SK-N-SH treated with all-trans-retinoic acid at 6 μM for 48 hours (cell line): ENCODE measurements at regions not wholly inside any gene's neighbourhood (a gene's known extent, or its start where the extent isn't known, plus 50 kb on each side); places are given as distances from the start of the nearest gene placed in this dataset.
"Not testable (repeated sequence)": the region's sequence is repeated elsewhere in the genome, so short reads cannot be mapped to it uniquely, and the experiment has no call there.

Experiments used
- ARNTL ChIP-seq: fragments of 450-650 bp; formaldehyde crosslinking; IDR thresholded peaks from 2 replicates; pipeline ENCODE4 v1.5.0; 2020; ENCODE audit warnings: low read depth, mild to moderate bottlenecking, moderate library complexity, borderline replicate concordance
- BACH2 ChIP-seq: fragments of 250-450 bp; sonication (Bioruptor Pico); IDR thresholded peaks from 2 replicates; pipeline ENCODE4 v1.9.0; 2021; ENCODE audit warnings: mild to moderate bottlenecking, borderline replicate concordance
- CREB5 ChIP-seq: fragments of 250-450 bp; sonication (Bioruptor Pico); IDR thresholded peaks from 2 replicates; pipeline ENCODE4 v1.5.1; 2020; ENCODE audit warnings: low read depth, mild to moderate bottlenecking, moderate library complexity
- CSDC2 ChIP-seq: fragments of 250-450 bp; sonication (Bioruptor Pico); IDR thresholded peaks from 2 replicates; pipeline ENCODE4 v1.5.0; 2020; ENCODE audit warnings: mild to moderate bottlenecking, moderate library complexity
- ESRRG ChIP-seq: fragments of 250-450 bp; sonication (Bioruptor Pico); IDR thresholded peaks from 2 replicates; pipeline ENCODE4 v1.6.1; 2021; ENCODE audit warnings: mild to moderate bottlenecking
- GLIS3 ChIP-seq: fragments of 250-450 bp; sonication (Bioruptor Pico); IDR thresholded peaks from 2 replicates; pipeline ENCODE4 v1.5.0; 2020; ENCODE audit warnings: mild to moderate bottlenecking, moderate library complexity
- ISL1 ChIP-seq: fragments of 250-450 bp; sonication (Bioruptor Pico); IDR thresholded peaks from 2 replicates; pipeline ENCODE4 v2.1.2; 2022; ENCODE audit warnings: mild to moderate bottlenecking, moderate library complexity
- POU6F1 ChIP-seq: fragments of 250-450 bp; sonication (Bioruptor Pico); IDR thresholded peaks from 2 replicates; pipeline ENCODE4 v1.8.0; 2021; ENCODE audit warnings: low read depth, mild to moderate bottlenecking, moderate library complexity, borderline replicate concordance
- RARB ChIP-seq: fragments of 250-450 bp; sonication (Bioruptor Pico); IDR thresholded peaks from 2 replicates; pipeline ENCODE4 v1.8.0; 2021; ENCODE audit warnings: mild to moderate bottlenecking, moderate library complexity
- TCF4 ChIP-seq: fragments of 250-450 bp; sonication (Bioruptor Pico); IDR thresholded peaks from 2 replicates; pipeline ENCODE4 v1.8.0; 2021; ENCODE audit warnings: mild to moderate bottlenecking, moderate library complexity, borderline replicate concordance
- ZC3H10 ChIP-seq: fragments of 250-450 bp; sonication (Bioruptor Pico); IDR thresholded peaks from 2 replicates; pipeline ENCODE4 v1.5.1; 2021; ENCODE audit warnings: mild to moderate bottlenecking, moderate library complexity
- ZFP3 ChIP-seq: fragments of 250-450 bp; sonication (Bioruptor Pico); IDR thresholded peaks from 2 replicates; pipeline ENCODE4 v1.5.0; 2020; ENCODE audit warnings: mild to moderate bottlenecking, moderate library complexity
- ZFP30 ChIP-seq: fragments of 450-650 bp; formaldehyde crosslinking; IDR thresholded peaks from 2 replicates; pipeline ENCODE4 v1.5.0; 2022; ENCODE audit warnings: mild to moderate bottlenecking, moderate library complexity
- TF ChIP-seq, protein P1 (sequence below): fragments of 250-450 bp; sonication (Bioruptor Pico); IDR thresholded peaks from 2 replicates; pipeline ENCODE4 v1.8.0; 2020; ENCODE audit warnings: mild to moderate bottlenecking, moderate library complexity, borderline replicate concordance

DNA sequence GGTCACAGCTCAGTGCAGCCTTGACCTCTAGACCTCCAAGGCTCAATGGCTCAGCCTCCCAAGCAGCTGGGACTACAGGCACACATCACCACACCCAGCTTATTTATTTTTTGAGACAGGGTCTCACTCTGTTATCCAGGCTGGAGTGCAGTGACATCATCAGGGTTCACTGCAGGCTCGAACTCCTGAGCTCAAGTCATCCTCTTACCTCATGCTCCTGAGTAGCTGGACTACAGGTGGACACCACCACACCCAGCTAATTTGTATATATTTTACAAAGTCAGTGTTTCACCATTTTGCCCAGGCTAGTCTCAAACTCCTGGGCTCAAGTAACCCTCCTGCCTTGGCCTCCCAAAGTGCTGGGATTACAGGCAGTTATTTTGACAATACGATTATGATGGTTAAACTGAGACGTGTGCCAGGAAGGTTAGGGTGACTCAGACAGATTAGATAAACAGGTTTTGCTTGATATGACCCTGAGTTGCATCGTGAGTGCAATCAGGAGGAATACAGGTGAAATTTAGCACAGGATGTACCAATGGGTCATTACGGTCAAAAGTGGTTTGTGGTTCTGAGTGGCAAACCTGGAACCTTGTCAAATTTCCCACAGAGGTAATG lies 116.9 kb downstream of the PPIAL4G start:
- TF ChIP-seq GLIS3 (CRISPR knock-in tag); ARNTL (CRISPR knock-in tag); ZC3H10 (CRISPR knock-in tag); ESRRG (CRISPR knock-in tag); RARB; ISL1; CREB5 (CRISPR knock-in tag); ZFP3; BACH2; CSDC2; ZFP30 (CRISPR knock-in tag); POU6F1; TCF4: not testable (repeated sequence)
- TF ChIP-seq, protein P1, sequence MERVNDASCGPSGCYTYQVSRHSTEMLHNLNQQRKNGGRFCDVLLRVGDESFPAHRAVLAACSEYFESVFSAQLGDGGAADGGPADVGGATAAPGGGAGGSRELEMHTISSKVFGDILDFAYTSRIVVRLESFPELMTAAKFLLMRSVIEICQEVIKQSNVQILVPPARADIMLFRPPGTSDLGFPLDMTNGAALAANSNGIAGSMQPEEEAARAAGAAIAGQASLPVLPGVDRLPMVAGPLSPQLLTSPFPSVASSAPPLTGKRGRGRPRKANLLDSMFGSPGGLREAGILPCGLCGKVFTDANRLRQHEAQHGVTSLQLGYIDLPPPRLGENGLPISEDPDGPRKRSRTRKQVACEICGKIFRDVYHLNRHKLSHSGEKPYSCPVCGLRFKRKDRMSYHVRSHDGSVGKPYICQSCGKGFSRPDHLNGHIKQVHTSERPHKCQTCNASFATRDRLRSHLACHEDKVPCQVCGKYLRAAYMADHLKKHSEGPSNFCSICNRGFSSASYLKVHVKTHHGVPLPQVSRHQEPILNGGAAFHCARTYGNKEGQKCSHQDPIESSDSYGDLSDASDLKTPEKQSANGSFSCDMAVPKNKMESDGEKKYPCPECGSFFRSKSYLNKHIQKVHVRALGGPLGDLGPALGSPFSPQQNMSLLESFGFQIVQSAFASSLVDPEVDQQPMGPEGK, result not testable (repeated sequence)
